Left kidney (tissue), 1 donor: ENCODE measurements at regions not wholly inside any gene's neighbourhood (a gene's known extent, or its start where the extent isn't known, plus 50 kb on each side); places are given as distances from the start of the nearest gene placed in this dataset.

Experiments
- DNase-seq: peaks from one replicate; pipeline ENCODE4 v3.0.0-alpha.2; 2013

DNA sequence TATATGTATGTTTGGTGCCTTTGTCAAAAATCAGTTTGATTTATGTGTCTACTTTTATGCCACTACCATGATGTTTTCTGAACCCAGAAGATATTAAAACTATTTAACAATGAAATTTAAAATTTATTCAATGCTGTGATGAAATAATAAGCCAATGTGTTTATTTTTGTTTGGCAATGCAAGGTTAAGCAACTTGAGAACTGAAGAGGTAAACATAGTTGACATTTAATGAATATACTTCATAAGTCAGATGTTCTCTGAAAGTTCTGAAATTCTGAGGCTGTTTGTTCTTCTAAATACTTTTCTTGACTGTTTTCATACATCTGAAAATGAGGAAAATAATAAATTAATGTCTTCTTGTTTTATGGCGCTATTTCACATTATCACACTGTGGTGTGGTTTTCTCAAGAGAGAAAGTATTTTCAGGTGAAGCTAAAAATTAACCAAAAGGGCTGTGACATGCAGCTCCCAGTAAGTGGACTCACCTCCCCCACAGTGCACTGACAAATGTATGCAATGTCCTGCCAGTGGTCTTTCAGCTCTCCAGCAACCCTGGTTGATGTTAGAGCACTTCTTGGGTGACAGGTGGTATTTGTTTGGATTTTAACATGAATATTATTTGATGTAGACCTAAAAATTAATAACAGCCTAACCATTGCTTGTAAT, 863.6 kb upstream of the SALL3 start:
- DNase-seq: no peak

DNA sequence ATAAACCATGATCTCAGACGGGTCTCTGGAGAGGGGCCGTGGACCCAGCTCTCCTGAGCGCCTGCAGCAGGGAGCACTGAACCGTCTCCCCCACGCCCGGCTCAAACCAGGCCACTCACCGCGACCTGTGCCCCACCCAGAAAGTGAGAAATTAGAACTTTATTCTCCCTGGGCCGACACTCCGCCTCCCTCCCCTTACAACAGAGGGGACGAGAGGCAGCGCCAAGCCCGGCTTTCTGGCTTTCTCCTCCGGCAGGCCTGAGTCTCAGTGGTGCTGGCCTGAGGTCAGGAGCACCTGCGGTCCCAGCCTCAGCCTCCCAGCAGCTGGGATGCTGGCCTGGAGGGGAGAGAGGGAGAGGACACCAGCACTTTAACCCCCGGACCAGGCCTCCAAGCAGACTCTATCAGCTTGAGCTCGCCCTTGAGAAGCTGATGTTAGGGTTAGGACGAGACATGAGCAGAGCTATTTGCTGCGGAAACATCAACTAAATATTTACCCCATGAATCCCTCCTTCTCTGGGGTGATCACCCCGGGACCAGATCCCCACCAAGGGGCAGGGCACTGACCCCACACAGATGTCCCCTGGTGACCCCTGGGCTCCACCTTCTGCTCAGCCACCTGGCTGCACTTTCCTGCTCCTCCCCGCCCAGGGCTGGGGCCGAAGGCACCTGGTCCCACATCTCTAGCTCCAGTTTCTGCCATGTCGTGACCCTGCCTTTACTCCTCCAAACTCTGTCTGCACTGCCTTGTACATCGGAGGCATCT, 856.3 kb upstream of the SALL3 start:
- DNase-seq: no peak

DNA sequence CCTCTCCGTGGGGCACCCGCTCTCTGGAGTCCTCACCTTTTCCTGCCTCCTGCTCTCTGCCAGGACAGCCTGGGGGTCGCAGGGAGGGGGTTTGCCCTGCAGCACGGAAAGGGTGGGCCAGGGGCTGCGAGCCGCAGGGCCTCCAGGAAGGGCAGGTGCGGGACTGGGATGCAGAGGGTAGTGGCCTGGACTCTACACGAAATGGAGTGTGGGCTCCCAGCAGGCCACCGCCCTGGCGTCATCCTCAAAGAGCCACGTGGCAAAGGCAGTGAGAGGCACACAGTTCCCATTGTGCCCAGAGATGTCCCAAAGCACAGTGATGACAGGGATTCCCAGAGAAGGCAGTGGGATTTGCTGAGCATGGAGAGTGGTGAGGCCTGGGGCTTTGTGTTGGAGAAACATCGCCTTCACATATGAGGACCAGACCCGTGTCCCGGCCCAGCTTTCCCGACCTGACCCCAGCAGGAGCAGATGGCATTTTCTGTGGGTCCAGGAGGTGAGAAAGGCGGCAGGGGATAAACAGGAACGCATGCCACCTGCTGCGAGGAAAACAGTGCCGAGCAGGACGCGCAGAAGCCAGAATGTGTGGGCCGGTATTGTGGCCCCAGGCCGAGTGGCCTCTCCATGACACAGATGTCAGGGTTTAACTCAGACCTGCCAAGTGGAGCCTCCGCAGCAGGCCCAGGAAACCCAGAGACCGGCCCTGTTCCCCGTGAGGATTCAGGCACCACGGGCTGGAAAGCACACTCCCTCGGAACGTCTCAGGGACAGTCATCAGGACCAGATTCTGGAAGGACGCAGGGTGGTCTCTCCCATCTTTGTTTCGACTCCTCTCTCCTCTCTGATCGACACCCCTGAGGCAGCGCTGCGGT, 855.5 kb upstream of the SALL3 start:
- no peak for DNase-seq

DNA sequence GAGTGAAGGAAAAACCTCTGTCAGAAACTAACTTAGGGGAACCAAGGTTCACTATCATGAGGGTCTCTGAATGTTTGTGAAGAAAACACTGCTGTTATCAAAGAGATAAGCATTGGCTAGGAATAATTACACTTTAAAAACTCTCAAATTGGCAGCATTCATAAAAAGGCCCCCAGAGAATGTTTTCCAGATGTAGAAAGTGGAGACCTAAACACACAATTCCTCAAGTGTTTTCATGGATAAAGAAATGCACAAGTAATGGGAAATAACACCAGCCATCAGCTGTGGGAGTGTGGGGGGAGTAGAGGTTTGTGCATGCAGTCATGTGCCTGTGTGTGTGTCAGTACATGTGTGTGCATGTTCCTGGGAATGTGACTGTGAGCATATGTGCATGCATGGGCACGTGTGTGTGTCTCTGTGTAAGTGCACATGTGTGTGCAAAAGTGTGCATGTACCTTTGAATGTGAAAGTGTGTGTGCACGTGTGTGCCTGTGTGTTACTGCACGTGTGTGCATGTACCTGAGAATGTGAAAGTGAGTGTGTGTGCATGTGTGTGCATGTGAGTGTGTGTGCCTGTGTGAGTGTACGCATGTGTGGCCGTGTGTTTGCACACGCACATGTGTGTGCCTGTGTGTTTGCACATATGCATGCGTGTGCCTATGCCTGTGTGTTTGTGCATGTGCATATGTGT, 854.3 kb upstream of the SALL3 start:
- no peak for DNase-seq

DNA sequence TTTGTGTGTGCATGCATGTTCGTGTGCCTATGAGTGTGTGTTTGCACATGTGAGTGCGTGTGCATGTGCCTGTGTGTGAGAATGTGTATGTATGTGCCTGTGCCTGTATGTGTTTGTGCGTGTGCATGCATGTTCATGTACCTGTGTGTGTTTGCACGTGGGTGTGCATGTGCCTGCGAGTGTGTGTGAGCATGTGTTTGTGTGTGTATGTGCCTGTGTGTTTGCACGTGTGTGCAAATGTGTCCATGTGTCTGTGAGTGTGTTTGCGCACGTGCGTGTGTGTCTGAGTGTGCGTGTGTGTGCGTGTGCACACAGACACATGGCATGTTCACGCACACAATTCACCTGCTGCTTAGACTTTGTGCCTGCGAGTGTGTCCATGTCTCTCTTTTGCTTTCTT, 853.5 kb upstream of the SALL3 start:
- DNase-seq: no peak

DNA sequence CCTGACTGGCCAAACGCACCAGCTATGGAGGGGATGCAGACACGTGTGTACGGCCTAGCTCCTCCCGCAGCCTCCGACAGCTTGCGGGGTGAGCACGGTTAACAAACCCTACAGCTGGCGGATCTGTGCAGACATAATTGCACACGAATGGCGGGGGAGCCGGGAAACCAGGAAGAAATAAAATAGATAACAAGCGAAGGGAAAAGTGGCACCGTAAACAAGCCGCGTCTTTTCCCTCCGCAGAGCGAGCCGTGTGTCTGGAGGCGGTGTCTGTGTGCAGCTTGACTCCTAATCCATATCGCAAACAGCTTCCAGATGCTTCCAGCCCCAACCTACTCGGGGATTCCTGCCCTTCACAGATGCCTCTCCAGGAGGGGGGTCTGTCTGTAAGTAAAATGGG, 853.1 kb upstream of the SALL3 start:
- DNase-seq: no peak

DNA sequence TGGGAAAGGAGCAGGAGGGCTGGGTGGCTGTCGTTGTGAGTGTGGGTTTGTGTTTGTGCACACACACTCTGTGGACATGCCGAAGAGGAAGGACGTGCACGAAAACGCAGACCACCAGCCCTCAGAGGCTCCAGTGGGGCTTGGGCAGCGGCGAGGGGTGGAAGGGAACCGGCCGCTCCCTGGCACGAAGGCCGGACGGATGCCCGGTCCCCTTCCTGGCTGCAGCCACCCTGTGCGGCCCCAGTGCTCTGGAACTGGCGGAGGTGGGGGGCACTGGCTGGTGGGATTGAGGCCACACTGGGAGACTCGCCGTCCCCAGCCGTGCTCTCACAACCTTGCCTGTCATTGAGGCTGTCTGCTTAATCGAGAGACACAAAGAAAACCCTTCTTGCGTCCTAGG, 852.6 kb upstream of the SALL3 start:
- no peak for DNase-seq

- DNase-seq: no peak
These were observed 851.6 kb upstream of the SALL3 start for GRCh38 chr18:78128004-78128403.

GRCh38 chr18:78129260-78129659, 850.4 kb upstream of the SALL3 start:
- no peak for DNase-seq

- DNase-seq: no peak
These were observed 849.1 kb upstream of the SALL3 start for GRCh38 chr18:78130232-78131195.

DNA sequence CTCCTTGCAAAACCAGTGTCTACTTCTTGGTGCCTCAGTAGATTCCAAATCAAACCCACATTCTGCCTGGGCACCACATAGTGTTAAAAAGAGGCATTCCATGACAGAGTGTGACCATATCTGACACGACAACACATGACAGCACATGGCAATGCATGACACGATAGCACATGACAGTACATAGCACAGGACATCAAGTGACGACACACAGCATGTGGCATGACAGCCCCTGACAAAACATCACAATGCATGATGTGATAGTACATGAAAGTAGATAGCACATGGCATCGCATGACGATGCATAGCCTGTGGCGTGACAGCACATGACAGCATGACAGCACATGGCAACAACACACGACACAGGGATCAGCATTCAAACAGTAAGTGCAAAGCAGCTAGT, 845.9 kb upstream of the SALL3 start:
- DNase-seq: no peak

GRCh38 chr18:78136986-78137385, 842.6 kb upstream of the SALL3 start:
- no peak for DNase-seq

DNA sequence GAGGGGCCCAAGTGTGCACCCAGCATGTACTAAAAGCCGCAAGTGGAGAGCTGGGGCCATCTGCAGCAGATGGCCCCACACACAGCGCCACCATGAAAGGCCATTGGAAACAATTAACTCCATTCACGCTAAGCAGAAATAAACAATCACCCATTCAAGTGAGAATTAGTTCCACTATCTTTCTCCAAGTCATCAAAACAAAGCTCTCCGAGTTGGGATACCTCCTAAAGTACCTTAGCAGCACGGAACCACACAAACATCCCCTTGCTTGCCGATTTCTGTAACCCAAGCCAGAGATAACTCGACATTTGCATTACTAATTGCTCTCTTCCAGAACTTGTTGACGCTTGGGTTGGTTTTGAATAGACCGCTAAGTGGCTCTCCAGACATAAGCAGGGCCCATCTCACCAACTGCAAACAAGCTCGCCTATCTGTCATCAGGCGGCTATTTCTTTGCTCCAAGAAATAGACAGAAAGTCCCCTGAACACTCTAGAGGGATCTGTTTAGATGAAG, 840.6 kb upstream of the SALL3 start:
- DNase-seq: no peak

DNA sequence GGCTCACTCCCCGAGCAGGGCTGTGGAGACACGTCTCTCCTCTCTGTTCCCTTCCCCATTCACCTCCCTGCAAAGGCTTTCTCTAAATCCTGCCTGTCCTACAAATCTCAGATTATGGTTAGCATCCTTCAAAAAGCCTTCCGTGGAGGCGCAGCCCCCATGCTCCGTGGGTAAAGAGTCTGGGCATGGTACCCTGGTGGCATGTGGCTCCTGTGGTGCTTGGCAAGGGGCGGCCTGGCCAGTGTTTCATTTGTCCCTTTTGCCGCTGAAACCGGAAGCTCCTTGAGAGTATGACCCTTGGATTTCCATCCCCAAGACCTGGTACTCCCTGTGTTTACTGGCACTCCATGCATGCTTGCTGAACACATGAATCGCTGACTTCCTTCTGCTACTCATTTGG, 839.3 kb upstream of the SALL3 start:
- no peak for DNase-seq

GRCh38 chr18:78144669-78145068, 834.9 kb upstream of the SALL3 start:
- no peak for DNase-seq

DNA sequence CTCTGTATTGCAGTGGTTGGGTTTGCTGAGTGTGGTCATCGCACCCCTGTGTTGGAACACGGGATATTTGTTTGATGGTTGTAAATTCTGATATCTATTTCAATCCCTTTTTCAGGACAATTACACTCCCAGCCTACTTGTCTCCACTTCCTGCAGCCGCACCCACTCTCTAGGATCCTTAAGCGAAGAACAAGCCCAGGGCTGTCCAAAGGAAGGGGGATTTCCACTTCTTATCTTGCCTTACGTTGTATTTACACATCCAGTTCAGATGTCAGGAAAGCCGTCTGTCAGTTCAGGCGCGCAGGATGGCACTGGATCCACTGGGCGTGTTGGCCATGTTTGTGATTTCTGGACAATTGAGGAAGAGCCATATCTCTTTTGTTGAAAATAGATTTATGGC, 834.5 kb upstream of the SALL3 start:
- no peak for DNase-seq

DNA sequence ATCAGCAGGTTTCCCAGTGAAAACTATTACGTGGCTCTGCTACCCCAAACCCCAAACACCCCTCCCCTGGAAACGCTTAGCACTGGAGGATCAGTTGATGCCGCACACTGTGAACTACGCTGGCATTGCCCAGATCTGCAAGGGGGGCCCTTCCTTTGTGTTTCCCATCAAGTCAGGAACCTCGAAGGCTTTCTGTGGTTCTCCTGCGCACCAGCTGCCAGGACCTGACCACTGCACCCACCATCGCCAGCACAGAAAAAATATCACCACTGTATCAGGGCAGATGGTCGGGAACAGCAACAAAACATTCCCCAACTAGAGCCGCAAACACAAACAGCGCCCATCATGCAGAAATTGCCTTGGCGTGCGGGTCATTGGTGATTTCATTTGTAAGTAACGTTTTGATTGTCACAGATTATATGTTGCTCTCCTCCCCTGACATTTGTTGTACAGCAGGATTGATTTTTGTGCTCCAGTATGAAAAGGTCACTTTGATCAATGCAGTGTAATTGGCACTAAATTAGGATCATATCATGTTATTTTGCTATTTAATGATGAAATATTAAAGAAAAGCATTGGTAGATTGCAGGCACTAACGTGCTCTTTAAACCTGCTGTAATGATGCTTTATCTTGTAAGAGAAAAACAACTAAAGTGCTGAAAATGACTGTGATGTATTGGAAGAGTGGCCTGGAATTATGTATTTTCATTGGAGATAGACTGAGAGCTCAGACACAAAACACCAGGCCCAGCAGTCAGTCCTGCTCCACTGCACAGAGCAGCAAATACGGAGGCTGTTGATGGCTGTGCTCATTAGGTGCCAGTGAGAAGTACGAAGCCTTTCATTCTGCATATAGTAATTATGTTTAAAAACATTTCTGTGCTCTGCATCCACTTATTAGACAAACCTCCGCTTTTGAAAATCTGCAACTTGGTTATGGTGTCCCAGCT, 833.2 kb upstream of the SALL3 start:
- no peak for DNase-seq

- DNase-seq: no peak
These were observed 829.0 kb upstream of the SALL3 start for GRCh38 chr18:78150590-78150989.

DNA sequence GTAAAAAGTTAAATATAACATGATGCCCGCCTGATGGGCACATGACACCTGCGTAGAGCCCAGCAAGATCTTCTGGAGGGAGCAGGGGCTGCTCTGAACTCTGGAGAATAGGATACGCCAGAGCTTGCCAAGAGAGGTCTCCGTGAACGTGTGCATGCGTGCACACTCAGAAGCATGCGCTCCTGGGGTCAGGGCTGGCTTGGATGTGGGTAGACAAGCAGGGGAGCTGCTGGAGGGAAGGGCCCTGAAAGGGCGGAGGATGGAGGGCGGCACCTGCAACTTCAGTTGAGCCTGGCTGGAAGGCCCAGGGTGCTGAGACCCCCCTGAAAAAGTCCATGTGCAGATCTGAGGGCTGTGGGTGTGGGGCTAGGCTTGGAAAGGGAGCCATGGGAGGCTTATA, 828.4 kb upstream of the SALL3 start:
- no peak for DNase-seq
